ENCODE measurements at regions not wholly inside any gene's neighbourhood (a gene's known extent, or its start where the extent isn't known, plus 50 kb on each side); places are given as distances from the start of the nearest gene placed in this dataset.

GRCh38 chr6:56708810-56709597, 66.3 kb upstream of the DST start:
- DNase-seq: peak; percentile 37

DNA sequence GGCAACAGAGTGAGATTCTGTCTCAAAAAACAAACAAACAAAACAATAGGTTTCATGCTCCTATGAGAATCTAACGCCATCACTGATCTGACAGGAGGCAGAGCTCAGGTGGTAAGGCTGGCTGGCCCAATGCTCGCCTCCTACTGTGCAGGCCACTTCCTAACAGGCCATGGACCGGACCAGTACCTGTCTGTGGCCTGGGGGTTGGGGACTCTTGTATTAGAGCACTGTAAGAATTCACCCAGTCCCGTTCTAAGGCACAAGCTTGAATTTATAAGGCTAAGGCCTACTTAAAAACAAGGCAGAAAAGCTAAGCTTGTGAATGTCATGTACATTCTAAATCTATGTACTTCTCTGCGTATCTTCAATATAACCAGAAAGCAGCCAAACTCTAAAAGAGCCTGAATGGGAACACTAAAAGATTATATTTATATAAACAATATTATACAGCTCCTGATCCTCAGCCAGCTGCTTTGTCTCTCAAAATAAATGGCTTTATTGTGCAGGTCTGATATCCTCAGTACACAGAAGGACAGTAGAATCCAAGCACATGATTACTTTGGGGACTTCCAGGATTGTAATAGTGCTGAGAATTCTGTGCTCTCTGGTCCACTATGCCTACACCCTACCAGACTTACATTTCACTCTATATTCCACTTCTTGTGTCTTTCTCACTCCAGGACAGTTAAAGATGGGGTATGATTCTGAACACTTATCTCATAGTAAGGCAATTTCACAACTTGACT, 64.5 kb upstream of the DST start:
- no peak for DNase-seq

- DNase-seq: peak; percentile 7
Observed at GRCh38 chr6:56699066-56699654, 56.5 kb upstream of the DST start.

DNA sequence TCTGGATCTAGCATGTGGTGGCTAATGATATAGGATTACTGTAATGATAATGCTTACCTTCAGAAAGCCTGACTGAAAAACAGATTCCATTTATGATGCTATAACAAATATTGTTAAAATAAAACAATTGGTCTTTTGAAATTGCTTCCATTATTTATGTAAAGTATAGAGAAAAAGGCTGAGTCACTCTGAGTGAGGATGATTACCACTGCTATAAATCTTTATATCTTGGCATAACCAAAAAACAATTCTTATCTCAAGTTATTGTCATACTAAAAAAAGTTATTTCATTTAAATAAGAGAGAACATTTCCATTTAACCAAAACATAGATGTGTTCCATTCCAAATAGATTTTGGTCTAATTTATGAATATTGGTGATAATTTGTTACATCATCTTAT, 53.0 kb upstream of the DST start:
- DNase-seq: no peak

GRCh38 chr6:56694002-56694401, 51.3 kb upstream of the DST start:
- DNase-seq: no peak

- no peak for DNase-seq
Observed at GRCh38 chr6:56693246-56693607, 50.5 kb upstream of the DST start.

DNA sequence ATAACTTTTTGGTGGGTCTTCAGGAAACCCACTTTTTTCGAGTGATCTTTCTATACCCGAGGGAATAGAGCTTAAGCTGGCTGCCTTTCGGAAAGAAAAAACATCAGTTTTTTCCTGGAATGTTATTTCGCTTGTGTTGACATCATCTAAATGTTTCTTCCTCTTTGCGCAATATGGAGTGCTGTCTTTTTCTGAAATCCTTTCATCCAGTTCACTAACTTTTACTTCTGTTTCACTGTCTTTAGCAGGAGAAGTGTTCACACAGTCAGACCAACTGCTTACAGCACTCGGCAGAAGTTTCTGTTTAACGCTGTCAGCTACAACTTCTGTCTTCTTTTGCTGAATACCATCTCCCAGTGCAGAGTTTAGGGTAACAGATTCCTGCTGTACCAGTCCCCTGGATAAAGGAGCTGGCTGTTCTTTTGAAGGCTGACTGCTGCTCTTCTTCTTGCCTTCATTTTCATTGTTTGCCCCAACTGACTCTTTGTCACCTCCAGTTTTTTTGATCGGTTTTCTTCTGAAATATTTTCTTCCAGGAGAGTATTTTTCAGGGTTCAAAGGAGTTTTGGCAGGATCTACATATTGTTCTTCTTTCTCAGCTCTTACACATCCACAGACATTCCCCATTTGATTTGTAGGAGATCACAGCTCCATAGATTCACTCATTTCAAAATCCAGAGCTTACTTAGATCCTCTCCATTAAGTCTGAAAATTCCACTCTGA, 50.0 kb upstream of the DST start:
- no peak for DNase-seq
